SK-MEL-5 (cell line): ENCODE measurements at regions not wholly inside any gene's neighbourhood (a gene's known extent, or its start where the extent isn't known, plus 50 kb on each side); places are given as distances from the start of the nearest gene placed in this dataset.
A peak's percentile ranks its signal among the peaks of the same experiment; 100 is the strongest.

Source experiments
- DNase-seq: peaks from one replicate; pipeline ENCODE4 v3.0.0-alpha.2; 2016; ENCODE audit warnings: low read depth, low spot score
- in situ Hi-C: cut with HindIII; loops from 2 replicates; pipeline ENCODE4 v1.10.0; 2016; ENCODE audit warnings: low sequenced_read_pairs, high pct_unique_total_duplicates, low pct_unique_long_range_greater_than_20kb

- in situ Hi-C loops = no loop called here
Measured at GRCh38 chr20:56166781-56167465, 81.6 kb upstream of the MC3R start.

GRCh38 chr20:56171087-56172012, 77.2 kb upstream of the MC3R start:
- in situ Hi-C loops = no loop called here
- DNase-seq = peak; percentile 61

More at GRCh38 chr20:56166781-56167465, 81.6 kb upstream of the MC3R start:
- no peak for DNase-seq

- no peak for DNase-seq
- in situ Hi-C loops = no loop called here
Measured at GRCh38 chr20:56173438-56173837, 75.1 kb upstream of the MC3R start.

GRCh38 chr20:56174416-56174815, 74.1 kb upstream of the MC3R start:
- DNase-seq = no peak
- in situ Hi-C loops = no loop called here

GRCh38 chr20:56175884-56176283, 72.6 kb upstream of the MC3R start:
- DNase-seq = no peak
- in situ Hi-C loops = no loop called here

GRCh38 chr20:56178219-56178618, 70.3 kb upstream of the MC3R start:
- in situ Hi-C loops = no loop called here
- no peak for DNase-seq

- no peak for DNase-seq
- in situ Hi-C loops = no loop called here
Measured at GRCh38 chr20:56179051-56179450, 69.5 kb upstream of the MC3R start.

GRCh38 chr20:56181583-56181982, 66.9 kb upstream of the MC3R start:
- peak; percentile 20 for DNase-seq
- in situ Hi-C loops = no loop called here

GRCh38 chr20:56187534-56188165, 60.9 kb upstream of the MC3R start:
- in situ Hi-C loops = no loop called here
- peak; percentile 54 for DNase-seq

GRCh38 chr20:56194042-56194441, 54.5 kb upstream of the MC3R start:
- in situ Hi-C loops = no loop called here
- DNase-seq = no peak

GRCh38 chr20:56195946-56196345, 52.6 kb upstream of the MC3R start:
- no peak for DNase-seq
- in situ Hi-C loops = no loop called here
